Panc1 (cell line): ENCODE measurements at regions not wholly inside any gene's neighbourhood (a gene's known extent, or its start where the extent isn't known, plus 50 kb on each side); places are given as distances from the start of the nearest gene placed in this dataset.

Experiments used
- ATAC-seq: fragments of 200-7000 bp; cut with Tn5 transposase; 2 replicates; pipeline ENCODE4 v1.9.1; 2020; ENCODE audit warnings: mild to moderate bottlenecking, moderate library complexity
- BruUV-seq: library from RNA; stranded (reverse); fragments of 400-500 nt; replicated peaks from 2 replicates; lab custom pipeline; 2021; lab: Mats Ljungman, UMichigan
- CTCF ChIA-PET: fragments of 300-600 bp; sonication (Branson Sonifier 250); formaldehyde crosslinking; loops from one replicate; lab custom pipeline; 2022; ENCODE audit warnings: antibody characterized with exemption; lab: Charles Lee
- POLR2A ChIA-PET: fragments of 300-600 bp; sonication (Branson Sonifier 250); formaldehyde crosslinking; loops from one replicate; lab custom pipeline; 2022; ENCODE audit warnings: antibody characterized with exemption; lab: Charles Lee
- DNase-seq: peaks from one replicate; pipeline ENCODE4 v3.0.0-alpha.2; 2010; ENCODE audit warnings: low read depth, low spot score
- H3K27ac ChIP-seq: 2 replicates; pipeline ENCODE4 v1.5.1; 2011; ENCODE audit warnings: mild to moderate bottlenecking, low read length, inconsistent platforms
- H3K27me3 ChIP-seq: fragments of 200-500 bp; sonication (Bioruptor generic); 2 replicates; pipeline ENCODE4 v1.6.0; 2014; ENCODE audit warnings: low read length, inconsistent platforms; ENCODE audit not compliant: control insufficient read depth, insufficient read depth
- H3K36me3 ChIP-seq: fragments of 200-500 bp; sonication (Bioruptor generic); 2 replicates; pipeline ENCODE4 v1.5.1; 2014; ENCODE audit warnings: inconsistent platforms, mild to moderate bottlenecking, low read length, moderate library complexity; ENCODE audit not compliant: control insufficient read depth, insufficient read depth
- H3K4me1 ChIP-seq: 2 replicates; pipeline ENCODE4 v1.5.1; 2011; ENCODE audit warnings: inconsistent platforms, mild to moderate bottlenecking, low read length, moderate library complexity; ENCODE audit not compliant: control insufficient read depth, insufficient read depth
- H3K4me3 ChIP-seq, 2 experiments: 2 replicates each; pipeline ENCODE4 v1.5.1; 2011 to 2012; ENCODE audit warnings: low read depth in 2 of 2, low read length in 2 of 2, mild to moderate bottlenecking in 2 of 2, inconsistent platforms in 1 of 2, moderate library complexity in 1 of 2
- H3K9me3 ChIP-seq: fragments of 200-500 bp; sonication (Bioruptor generic); 2 replicates; pipeline ENCODE4 v1.5.1; 2014; ENCODE audit warnings: low read depth, mild to moderate bottlenecking, inconsistent platforms, low read length, moderate library complexity; ENCODE audit not compliant: control insufficient read depth, insufficient read depth
- POLR2AphosphoS5 ChIP-seq: IDR thresholded peaks from 2 replicates; pipeline ENCODE4 v1.6.1; 2012; ENCODE audit warnings: mild to moderate bottlenecking, low read depth, low read length, moderate library complexity
- REST ChIP-seq, 2 experiments: IDR thresholded peaks; 2 replicates each; pipeline ENCODE4 v1.6.1; 2011 to 2012; ENCODE audit warnings: low read depth in 2 of 2, control low read depth in 1 of 2, low read length in 1 of 2, mild to moderate bottlenecking in 1 of 2, moderate library complexity in 1 of 2; ENCODE audit not compliant: insufficient read depth in 1 of 2
- SIN3A ChIP-seq: IDR thresholded peaks from 2 replicates; pipeline ENCODE4 v1.6.1; 2012; ENCODE audit warnings: low read depth, mild to moderate bottlenecking, low read length, moderate library complexity, borderline replicate concordance; ENCODE audit not compliant: insufficient read depth
- TCF7L2 ChIP-seq: IDR thresholded peaks from 2 replicates; pipeline ENCODE4 v1.6.1; 2011; ENCODE audit warnings: mild to moderate bottlenecking, low read depth, low read length, inconsistent platforms
- in situ Hi-C: cut with HindIII; loops from 2 replicates; pipeline ENCODE4 v1.10.0; 2016; ENCODE audit warnings: low sequenced_read_pairs, low pct_unique_long_range_greater_than_20kb
- intact Hi-C: fragments of 100-400 bp; cut with micrococcal nuclease; formaldehyde crosslinking; loops from one replicate; pipeline ENCODE4 v1.10.0; 2022; ENCODE audit not compliant: unreplicated experiment
- TF ChIP-seq, protein P1 (sequence below): fragments of 450-650 bp; IDR thresholded peaks from 2 replicates; pipeline ENCODE4 v1.5.1; 2017; ENCODE audit warnings: mild to moderate bottlenecking

DNA sequence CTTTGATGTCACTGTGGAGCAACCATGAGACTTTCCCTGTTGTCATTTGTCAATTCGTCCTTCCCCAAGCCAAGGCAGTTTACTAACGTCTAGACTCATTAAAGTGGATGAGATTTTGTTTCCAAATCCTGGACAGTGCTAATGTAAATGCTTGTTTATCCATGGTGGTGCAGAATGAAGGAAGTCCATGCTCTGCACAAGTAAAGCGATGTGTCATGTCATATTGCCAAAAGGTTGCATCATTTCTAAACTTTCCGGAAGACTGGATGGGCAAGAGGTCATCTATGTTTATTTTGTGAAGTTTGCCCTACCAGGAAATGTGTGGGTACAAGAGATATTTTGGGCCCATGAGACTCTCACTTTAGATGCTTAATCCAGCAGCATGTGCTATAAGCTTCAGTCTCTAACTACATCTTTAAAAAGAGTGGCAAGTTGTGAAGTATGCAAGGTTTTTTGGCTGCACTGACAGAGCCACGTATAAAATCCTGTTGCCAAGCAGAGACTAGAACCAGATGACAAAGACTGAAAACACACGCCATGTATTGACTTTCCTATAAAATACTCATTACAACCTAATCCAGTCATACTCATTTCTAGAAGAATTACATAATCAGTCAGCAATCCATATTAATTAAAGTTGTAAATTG is 72.1 kb upstream of the FNDC3B start:
- no peaks in the 10 kb centered on the region for H3K9me3 ChIP-seq
- H3K27ac ChIP-seq = peak overlapping the region; percentile 64; the same call in 1 of the 2 replicates
- in situ Hi-C loops = no loop called here
- ChIA-PET CTCF (no interaction called here), POLR2A (interaction anchor here (1.2 kb wide), 1 partner anchor 14 kb away, joined by 4 read pairs; no protein-coding TSS in a partner anchor)
- no peaks in the 10 kb centered on the region for H3K36me3 ChIP-seq
- DNase-seq (peak; percentile 85), ATAC-seq (peak; percentile 52; the same call in 1 of the 2 replicates)
- intact Hi-C loops = no loop called here
- no peaks in the 10 kb centered on the region for H3K27me3 ChIP-seq
- no peak for TF ChIP-seq POLR2AphosphoS5
- TF ChIP-seq, protein P1, sequence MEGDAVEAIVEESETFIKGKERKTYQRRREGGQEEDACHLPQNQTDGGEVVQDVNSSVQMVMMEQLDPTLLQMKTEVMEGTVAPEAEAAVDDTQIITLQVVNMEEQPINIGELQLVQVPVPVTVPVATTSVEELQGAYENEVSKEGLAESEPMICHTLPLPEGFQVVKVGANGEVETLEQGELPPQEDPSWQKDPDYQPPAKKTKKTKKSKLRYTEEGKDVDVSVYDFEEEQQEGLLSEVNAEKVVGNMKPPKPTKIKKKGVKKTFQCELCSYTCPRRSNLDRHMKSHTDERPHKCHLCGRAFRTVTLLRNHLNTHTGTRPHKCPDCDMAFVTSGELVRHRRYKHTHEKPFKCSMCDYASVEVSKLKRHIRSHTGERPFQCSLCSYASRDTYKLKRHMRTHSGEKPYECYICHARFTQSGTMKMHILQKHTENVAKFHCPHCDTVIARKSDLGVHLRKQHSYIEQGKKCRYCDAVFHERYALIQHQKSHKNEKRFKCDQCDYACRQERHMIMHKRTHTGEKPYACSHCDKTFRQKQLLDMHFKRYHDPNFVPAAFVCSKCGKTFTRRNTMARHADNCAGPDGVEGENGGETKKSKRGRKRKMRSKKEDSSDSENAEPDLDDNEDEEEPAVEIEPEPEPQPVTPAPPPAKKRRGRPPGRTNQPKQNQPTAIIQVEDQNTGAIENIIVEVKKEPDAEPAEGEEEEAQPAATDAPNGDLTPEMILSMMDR = no peak
- no peak for TF ChIP-seq TCF7L2
- TF ChIP-seq SIN3A = no peak
- no peak for TF ChIP-seq REST (IDR thresholded peaks at IDR 0.05; ENCODE audit: insufficient read depth in 1 of 2, low read depth in 2 of 2, low read length in 1 of 2)
- H3K4me1 ChIP-seq = peaks cover 10% of the 10 kb centered on the region
- H3K4me3 ChIP-seq = no peak overlapping the region
- no TSS peak for BruUV-seq

DNA sequence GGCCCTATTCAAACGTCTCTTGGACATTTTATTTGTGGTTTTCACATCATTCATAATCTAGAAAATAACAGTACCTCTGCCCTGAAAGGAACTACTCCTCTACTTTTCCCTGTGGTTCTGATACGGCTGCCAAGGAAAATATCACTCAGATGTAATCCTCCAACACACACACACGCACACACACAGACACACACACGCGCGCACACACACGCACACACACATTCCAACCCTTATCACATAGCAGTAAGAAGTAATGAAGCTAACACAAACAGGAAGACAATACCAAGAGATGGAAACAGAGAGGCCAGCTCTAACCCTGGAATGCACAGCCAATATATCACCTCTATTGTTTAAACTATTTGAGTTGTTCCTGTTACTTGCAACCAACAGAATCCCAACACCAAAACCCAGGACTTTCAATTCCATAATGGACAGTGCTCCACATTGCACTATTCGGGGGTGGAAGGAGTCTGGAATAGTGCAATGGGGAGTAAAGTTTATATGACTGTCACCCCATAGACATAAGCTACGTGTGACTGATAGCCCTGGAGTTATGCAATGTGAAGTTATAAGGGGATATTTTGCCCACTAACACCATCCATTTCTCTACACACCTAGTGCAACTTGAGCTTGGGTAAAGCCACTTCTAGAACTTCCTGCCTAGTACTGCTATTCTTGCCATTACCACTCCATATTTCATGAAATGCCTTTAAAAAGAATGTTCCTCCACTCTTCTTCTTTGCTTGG is 71.3 kb upstream of the FNDC3B start:
- Histone ChIP-seq H3K4me3 (no peak overlapping the region), H3K4me1 (peaks cover 10% of the 10 kb centered on the region), H3K9me3 (no peaks in the 10 kb centered on the region), H3K27ac (peak overlapping the region; percentile 64; the same call in 1 of the 2 replicates), H3K27me3 (no peaks in the 10 kb centered on the region), H3K36me3 (no peaks in the 10 kb centered on the region)
- TF ChIP-seq REST (IDR thresholded peaks at IDR 0.05; ENCODE audit: insufficient read depth in 1 of 2, low read depth in 2 of 2, low read length in 1 of 2) (no peak), POLR2AphosphoS5 (no peak), SIN3A (no peak), TCF7L2 (no peak)
- TF ChIP-seq, protein P1 = no peak
- no TSS peak for BruUV-seq
- ChIA-PET POLR2A (no interaction called here), CTCF (interaction anchor here (0.8 kb wide), 1 partner anchor 493 kb away, joined by 3 read pairs; no protein-coding TSS in a partner anchor)
- DNase-seq (no peak), ATAC-seq (no peak)
- intact Hi-C loops (no loop called here), in situ Hi-C loops (no loop called here)
